ENCODE measurements at regions not wholly inside any gene's neighbourhood (a gene's known extent, or its start where the extent isn't known, plus 50 kb on each side); places are given as distances from the start of the nearest gene placed in this dataset.

DNA sequence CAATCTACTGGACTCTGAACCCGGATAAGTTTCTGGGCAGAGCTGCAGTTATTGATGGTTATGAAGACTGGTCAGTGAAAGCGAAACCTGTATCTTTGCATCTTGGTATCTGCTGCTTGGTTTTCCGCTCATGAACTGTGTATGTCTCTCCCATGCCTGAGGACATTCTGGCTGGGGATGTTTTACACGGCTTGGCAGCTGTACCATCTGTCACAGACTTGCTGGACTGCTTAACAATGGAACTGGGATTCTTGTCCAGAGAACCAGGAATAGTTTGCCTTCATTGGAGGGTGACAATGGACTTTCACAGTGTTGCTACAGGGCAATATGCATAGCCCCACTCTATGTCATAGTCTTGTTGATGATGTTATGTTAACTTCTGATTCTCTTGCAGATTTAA lies 119.9 kb upstream of the TMEM106B start:
- TF ChIP-seq CTCF (IDR thresholded peaks at IDR 0.05; ENCODE audit: poor library complexity) (no peak), EZH2 (IDR thresholded peaks at IDR 0.05; ENCODE audit: borderline replicate concordance) (no peak), EZH2phosphoT487 (IDR thresholded peaks at IDR 0.05; ENCODE audit: low read depth, severe bottlenecking, unreplicated experiment) (no peak)

Data from hepatocyte (in vitro differentiated cells).